ENCODE measurements at regions not wholly inside any gene's neighbourhood (a gene's known extent, or its start where the extent isn't known, plus 50 kb on each side); places are given as distances from the start of the nearest gene placed in this dataset.

- peaks cover 61% of the 10 kb centered on the region for H3K4me1 ChIP-seq (ENCODE audit: insufficient read depth, low read length, poor library complexity, severe bottlenecking)
- ChIA-PET POLR2A (interaction anchor here (0.6 to 7.8 kb wide), 16 partner anchors 10 to 738 kb away, joined by 3 to 128 read pairs (median 5); partner anchors contain the start of gene PPM1A), CTCF (ENCODE audit: unreplicated experiment) (interaction anchor here (0.8 to 4.0 kb wide), 6 partner anchors 19 to 385 kb away, joined by 3 to 29 read pairs (median 4); no protein-coding TSS in a partner anchor)
- intact Hi-C loops (cut with micrococcal nuclease; ENCODE audit: unreplicated experiment): loop anchor here (1.0 to 10.0 kb wide), 8 partner anchors 101 to 902 kb away; partner anchors contain the start of genes JKAMP, L3HYPDH, MNAT1 and PCNX4
- peak overlapping the region; percentile 57 for H3K4me3 ChIP-seq (ENCODE audit: low read depth, low read length, poor library complexity, severe bottlenecking)
- DNase-seq (ENCODE audit: low spot score): peak; percentile 83
- H3K9me3 ChIP-seq (ENCODE audit: low read length): no peaks in the 10 kb centered on the region
- no peaks in the 10 kb centered on the region for H4K20me1 ChIP-seq (ENCODE audit: insufficient read depth, low read length)
- BruUV-seq (replicated peaks): no TSS peak
- peak overlapping the region; percentile 77 for H3K4me2 ChIP-seq (ENCODE audit: low read length)
- H3K79me2 ChIP-seq (ENCODE audit: insufficient read depth, low read depth, low read length): no peaks in the 10 kb centered on the region
- no peaks in the 10 kb centered on the region for H3K9me2 ChIP-seq (ENCODE audit: insufficient read depth, low read length)
- H2AFZ ChIP-seq (ENCODE audit: low read length): peak overlapping the region; percentile 98
- no peaks in the 10 kb centered on the region for H3K36me3 ChIP-seq (ENCODE audit: insufficient read depth, low read length)
- TF ChIP-seq CTCF (conservative IDR thresholded peaks at IDR 0.05; ENCODE audit: low read length) (peak; percentile 96), EZH2phosphoT487 (IDR thresholded peaks at IDR 0.05; ENCODE audit: borderline replicate concordance, low read depth, low read length) (no peak)
- H3K27ac ChIP-seq (ENCODE audit: low read depth, low read length, poor library complexity, severe bottlenecking): peak overlapping the region; percentile 95
Observed at GRCh38 chr14:60349663-60350365, 100.8 kb downstream of the PPM1A start.

- Histone ChIP-seq H3K9me3 (ENCODE audit: low read length) (no peaks in the 10 kb centered on the region), H4K20me1 (ENCODE audit: insufficient read depth, low read length) (no peaks in the 10 kb centered on the region), H2AFZ (ENCODE audit: low read length) (peak overlapping the region; percentile 98), H3K79me2 (ENCODE audit: insufficient read depth, low read depth, low read length) (no peaks in the 10 kb centered on the region), H3K4me3 (ENCODE audit: low read depth, low read length, poor library complexity, severe bottlenecking) (no peak overlapping the region), H3K4me1 (ENCODE audit: insufficient read depth, low read length, poor library complexity, severe bottlenecking) (peaks cover 56% of the 10 kb centered on the region), H3K4me2 (ENCODE audit: low read length) (peak overlapping the region; percentile 77), H3K27ac (ENCODE audit: low read depth, low read length, poor library complexity, severe bottlenecking) (peak overlapping the region; percentile 95), H3K9me2 (ENCODE audit: insufficient read depth, low read length) (no peaks in the 10 kb centered on the region), H3K36me3 (ENCODE audit: insufficient read depth, low read length) (no peaks in the 10 kb centered on the region)
- ChIA-PET POLR2A (interaction anchor here (0.5 to 7.8 kb wide), 12 partner anchors 10 to 893 kb away, joined by 3 to 128 read pairs (median 5); partner anchors contain the start of gene PPM1A), CTCF (ENCODE audit: unreplicated experiment) (interaction anchor here (0.8 to 4.0 kb wide), 7 partner anchors 19 to 386 kb away, joined by 3 to 29 read pairs (median 4); no protein-coding TSS in a partner anchor)
- no peak for DNase-seq (ENCODE audit: low spot score)
- intact Hi-C loops (cut with micrococcal nuclease; ENCODE audit: unreplicated experiment): loop anchor here (1.0 kb wide), 1 partner anchor 212 kb away; no protein-coding TSS in a partner anchor
- TF ChIP-seq CTCF (conservative IDR thresholded peaks at IDR 0.05; ENCODE audit: low read length) (no peak), EZH2phosphoT487 (IDR thresholded peaks at IDR 0.05; ENCODE audit: borderline replicate concordance, low read depth, low read length) (no peak)
- no TSS peak for BruUV-seq (replicated peaks)
Observed at GRCh38 chr14:60350366-60350720, 101.3 kb downstream of the PPM1A start.

GRCh38 chr14:60353420-60353819, 104.4 kb downstream of the PPM1A start:
- Histone ChIP-seq H3K9me2 (ENCODE audit: insufficient read depth, low read length) (no peaks in the 10 kb centered on the region), H3K36me3 (ENCODE audit: insufficient read depth, low read length) (no peaks in the 10 kb centered on the region), H3K79me2 (ENCODE audit: insufficient read depth, low read depth, low read length) (no peaks in the 10 kb centered on the region), H2AFZ (ENCODE audit: low read length) (peak overlapping the region; percentile 48), H3K4me2 (ENCODE audit: low read length) (no peak overlapping the region), H3K4me1 (ENCODE audit: insufficient read depth, low read length, poor library complexity, severe bottlenecking) (peaks cover 25% of the 10 kb centered on the region), H4K20me1 (ENCODE audit: insufficient read depth, low read length) (no peaks in the 10 kb centered on the region), H3K27ac (ENCODE audit: low read depth, low read length, poor library complexity, severe bottlenecking) (no peak overlapping the region), H3K4me3 (ENCODE audit: low read depth, low read length, poor library complexity, severe bottlenecking) (no peak overlapping the region), H3K9me3 (ENCODE audit: low read length) (no peaks in the 10 kb centered on the region)
- no peak for DNase-seq (ENCODE audit: low spot score)
- POLR2A ChIA-PET: interaction anchor here (1.1 to 1.5 kb wide), 5 partner anchors 8 to 204 kb away, joined by 3 to 6 read pairs (median 3); no protein-coding TSS in a partner anchor
- intact Hi-C loops (cut with micrococcal nuclease; ENCODE audit: unreplicated experiment): no loop called here
- CTCF ChIA-PET (ENCODE audit: unreplicated experiment): no interaction called here
- BruUV-seq (replicated peaks): no TSS peak
- no peak for TF ChIP-seq EZH2phosphoT487 (IDR thresholded peaks at IDR 0.05; ENCODE audit: borderline replicate concordance, low read depth, low read length)

Measured in OCI-LY7 (cell line).